MG63 (cell line): ENCODE measurements at regions not wholly inside any gene's neighbourhood (a gene's known extent, or its start where the extent isn't known, plus 50 kb on each side); places are given as distances from the start of the nearest gene placed in this dataset.
A peak's percentile ranks its signal among the peaks of the same experiment; 100 is the strongest.
"Not testable (repeated sequence)": the region's sequence is repeated elsewhere in the genome, so short reads cannot be mapped to it uniquely, and the experiment has no call there.

Experiments used
- DNase-seq: peaks from one replicate; pipeline ENCODE4 v3.0.0-alpha.2; 2020
- H3K27me3 ChIP-seq: fragments of 250-450 bp; sonication (Bioruptor Pico); 2 replicates; pipeline ENCODE4 v1.5.1; 2020; ENCODE audit warnings: mild to moderate bottlenecking, moderate library complexity
- H3K36me3 ChIP-seq: fragments of 250-450 bp; sonication (Bioruptor Pico); 2 replicates; pipeline ENCODE4 v1.5.1; 2020; ENCODE audit warnings: mild to moderate bottlenecking, moderate library complexity
- H3K4me3 ChIP-seq: fragments of 250-450 bp; sonication (Bioruptor Pico); 2 replicates; pipeline ENCODE4 v1.5.1; 2020; ENCODE audit warnings: mild to moderate bottlenecking, moderate library complexity
- H3K9me3 ChIP-seq: fragments of 250-450 bp; sonication (Bioruptor Pico); 2 replicates; pipeline ENCODE4 v1.5.1; 2020; ENCODE audit warnings: mild to moderate bottlenecking, moderate library complexity

GRCh38 chr18:28458751-28459150, 281.8 kb upstream of the CDH2 start:
- Histone ChIP-seq H3K36me3 (no peaks in the 10 kb centered on the region), H3K9me3 (no peaks in the 10 kb centered on the region), H3K4me3 (no peak overlapping the region), H3K27me3 (no peaks in the 10 kb centered on the region)
- no peak for DNase-seq

- H3K4me3 ChIP-seq = no peak overlapping the region
- no peaks in the 10 kb centered on the region for H3K36me3 ChIP-seq
- H3K27me3 ChIP-seq = no peaks in the 10 kb centered on the region
- no peak for DNase-seq
- H3K9me3 ChIP-seq = no peaks in the 10 kb centered on the region
These were observed 280.9 kb upstream of the CDH2 start for GRCh38 chr18:28457784-28458183.

GRCh38 chr18:28455971-28456370, 279.0 kb upstream of the CDH2 start:
- Histone ChIP-seq H3K9me3 (no peaks in the 10 kb centered on the region), H3K27me3 (no peaks in the 10 kb centered on the region), H3K36me3 (no peaks in the 10 kb centered on the region), H3K4me3 (no peak overlapping the region)
- DNase-seq = no peak

- no peaks in the 10 kb centered on the region for H3K36me3 ChIP-seq
- H3K27me3 ChIP-seq = no peaks in the 10 kb centered on the region
- H3K9me3 ChIP-seq = no peaks in the 10 kb centered on the region; the same call in 1 of the 2 replicates
- H3K4me3 ChIP-seq = no peak overlapping the region
- DNase-seq = no peak
These were observed 262.9 kb upstream of the CDH2 start for GRCh38 chr18:28439870-28440269.

GRCh38 chr18:28438381-28438780, 261.5 kb upstream of the CDH2 start:
- no peak for DNase-seq
- Histone ChIP-seq H3K4me3 (no peak overlapping the region), H3K36me3 (no peaks in the 10 kb centered on the region), H3K9me3 (no peaks in the 10 kb centered on the region; the same call in 1 of the 2 replicates), H3K27me3 (no peaks in the 10 kb centered on the region)

GRCh38 chr18:28432339-28432738, 255.4 kb upstream of the CDH2 start:
- no peak for DNase-seq
- no peaks in the 10 kb centered on the region for H3K36me3 ChIP-seq

GRCh38 chr18:28425886-28426285, 249.0 kb upstream of the CDH2 start:
- Histone ChIP-seq H3K27me3 (no peaks in the 10 kb centered on the region), H3K4me3 (no peak overlapping the region), H3K36me3 (no peaks in the 10 kb centered on the region), H3K9me3 (no peaks in the 10 kb centered on the region)
- no peak for DNase-seq

More at GRCh38 chr18:28432339-28432738, 255.4 kb upstream of the CDH2 start:
- H3K27me3 ChIP-seq = no peaks in the 10 kb centered on the region
- H3K4me3 ChIP-seq = no peak overlapping the region
- H3K9me3 ChIP-seq = no peaks in the 10 kb centered on the region; the same call in 1 of the 2 replicates

- DNase-seq = no peak
- no peak overlapping the region for H3K4me3 ChIP-seq
- H3K36me3 ChIP-seq = no peaks in the 10 kb centered on the region
- no peaks in the 10 kb centered on the region for H3K27me3 ChIP-seq
- no peaks in the 10 kb centered on the region for H3K9me3 ChIP-seq
These were observed 245.6 kb upstream of the CDH2 start for GRCh38 chr18:28422577-28422976.

GRCh38 chr18:28421950-28422349, 245.0 kb upstream of the CDH2 start:
- not testable (repeated sequence) for H3K9me3 ChIP-seq, H3K36me3 ChIP-seq, DNase-seq, H3K4me3 ChIP-seq, H3K27me3 ChIP-seq

GRCh38 chr18:28412521-28412920, 235.6 kb upstream of the CDH2 start:
- H3K36me3 ChIP-seq = no peaks in the 10 kb centered on the region
- H3K9me3 ChIP-seq = no peaks in the 10 kb centered on the region
- no peak overlapping the region for H3K4me3 ChIP-seq
- peak; percentile 8 for DNase-seq
- no peaks in the 10 kb centered on the region for H3K27me3 ChIP-seq

- Histone ChIP-seq H3K36me3 (no peaks in the 10 kb centered on the region), H3K9me3 (no peaks in the 10 kb centered on the region), H3K27me3 (no peaks in the 10 kb centered on the region), H3K4me3 (no peak overlapping the region)
- DNase-seq = peak; percentile 86
These were observed 234.9 kb upstream of the CDH2 start for GRCh38 chr18:28411806-28412205.

- no peaks in the 10 kb centered on the region for H3K9me3 ChIP-seq
- H3K27me3 ChIP-seq = no peaks in the 10 kb centered on the region
- H3K4me3 ChIP-seq = no peak overlapping the region
- no peaks in the 10 kb centered on the region for H3K36me3 ChIP-seq
- no peak for DNase-seq
These were observed 232.9 kb upstream of the CDH2 start for GRCh38 chr18:28409811-28410210.

GRCh38 chr18:28408528-28408927, 231.6 kb upstream of the CDH2 start:
- DNase-seq = no peak
- Histone ChIP-seq H3K27me3 (no peaks in the 10 kb centered on the region), H3K9me3 (no peaks in the 10 kb centered on the region), H3K36me3 (no peaks in the 10 kb centered on the region), H3K4me3 (no peak overlapping the region)

GRCh38 chr18:28407681-28408080, 230.8 kb upstream of the CDH2 start:
- DNase-seq = no peak
- no peaks in the 10 kb centered on the region for H3K27me3 ChIP-seq
- no peak overlapping the region for H3K4me3 ChIP-seq
- H3K9me3 ChIP-seq = no peaks in the 10 kb centered on the region
- H3K36me3 ChIP-seq = no peaks in the 10 kb centered on the region

GRCh38 chr18:28406533-28406932, 229.6 kb upstream of the CDH2 start:
- DNase-seq = no peak
- no peak overlapping the region for H3K4me3 ChIP-seq
- H3K27me3 ChIP-seq = no peaks in the 10 kb centered on the region
- no peaks in the 10 kb centered on the region for H3K36me3 ChIP-seq
- no peaks in the 10 kb centered on the region for H3K9me3 ChIP-seq

GRCh38 chr18:28404694-28405093, 227.8 kb upstream of the CDH2 start:
- DNase-seq = no peak
- no peaks in the 10 kb centered on the region for H3K36me3 ChIP-seq
- no peaks in the 10 kb centered on the region for H3K9me3 ChIP-seq
- H3K27me3 ChIP-seq = no peaks in the 10 kb centered on the region
- no peak overlapping the region for H3K4me3 ChIP-seq

- H3K36me3 ChIP-seq = no peaks in the 10 kb centered on the region
- H3K27me3 ChIP-seq = no peaks in the 10 kb centered on the region
- H3K4me3 ChIP-seq = no peak overlapping the region
- no peaks in the 10 kb centered on the region for H3K9me3 ChIP-seq
- DNase-seq = no peak
These were observed 222.9 kb upstream of the CDH2 start for GRCh38 chr18:28399781-28400362.

GRCh38 chr18:28398471-28398870, 221.5 kb upstream of the CDH2 start:
- no peak for DNase-seq
- Histone ChIP-seq H3K27me3 (no peaks in the 10 kb centered on the region), H3K36me3 (no peaks in the 10 kb centered on the region), H3K4me3 (no peak overlapping the region), H3K9me3 (no peaks in the 10 kb centered on the region)

- Histone ChIP-seq H3K9me3 (peaks cover 7% of the 10 kb centered on the region), H3K27me3 (no peaks in the 10 kb centered on the region), H3K4me3 (no peak overlapping the region), H3K36me3 (no peaks in the 10 kb centered on the region)
- DNase-seq = no peak
These were observed 213.1 kb upstream of the CDH2 start for GRCh38 chr18:28390022-28390421.
